Kidney epithelial cell (primary cell): ENCODE measurements at regions not wholly inside any gene's neighbourhood (a gene's known extent, or its start where the extent isn't known, plus 50 kb on each side); places are given as distances from the start of the nearest gene placed in this dataset.

ENCODE experiments used
- DNase-seq: peaks from one replicate; pipeline ENCODE4 v3.0.0-alpha.2; 2010; ENCODE audit warnings: low read depth
- H3K27me3 ChIP-seq: 2 replicates; pipeline ENCODE4 v1.6.0; 2011; ENCODE audit warnings: low read length; ENCODE audit not compliant: control insufficient read depth, insufficient read depth
- H3K36me3 ChIP-seq: 2 replicates; pipeline ENCODE4 v1.5.1; 2011; ENCODE audit warnings: low read length; ENCODE audit not compliant: control insufficient read depth, insufficient read depth
- H3K4me3 ChIP-seq: 2 replicates; pipeline ENCODE4 v1.5.1; 2011; ENCODE audit warnings: low read depth, mild to moderate bottlenecking, control low read depth, low read length
- CTCF ChIP-seq: IDR thresholded peaks from 2 replicates; pipeline ENCODE4 v1.5.1; 2011; ENCODE audit warnings: mild to moderate bottlenecking, moderate library complexity, low read length, control low read depth, inconsistent platforms; ENCODE audit not compliant: insufficient read depth, poor library complexity, severe bottlenecking

GRCh38 chr2:105631011-105631410, 113.7 kb upstream of the NCK2 start:
- TF ChIP-seq CTCF = no peak
- Histone ChIP-seq H3K4me3 (no peak overlapping the region), H3K27me3 (peaks cover 6% of the 10 kb centered on the region), H3K36me3 (no peaks in the 10 kb centered on the region)
- DNase-seq = no peak

- DNase-seq = no peak
- Histone ChIP-seq H3K27me3 (peaks cover 7% of the 10 kb centered on the region), H3K4me3 (no peak overlapping the region), H3K36me3 (no peaks in the 10 kb centered on the region)
- no peak for TF ChIP-seq CTCF
Observed at GRCh38 chr2:105629634-105630033, 115.1 kb upstream of the NCK2 start.

DNA sequence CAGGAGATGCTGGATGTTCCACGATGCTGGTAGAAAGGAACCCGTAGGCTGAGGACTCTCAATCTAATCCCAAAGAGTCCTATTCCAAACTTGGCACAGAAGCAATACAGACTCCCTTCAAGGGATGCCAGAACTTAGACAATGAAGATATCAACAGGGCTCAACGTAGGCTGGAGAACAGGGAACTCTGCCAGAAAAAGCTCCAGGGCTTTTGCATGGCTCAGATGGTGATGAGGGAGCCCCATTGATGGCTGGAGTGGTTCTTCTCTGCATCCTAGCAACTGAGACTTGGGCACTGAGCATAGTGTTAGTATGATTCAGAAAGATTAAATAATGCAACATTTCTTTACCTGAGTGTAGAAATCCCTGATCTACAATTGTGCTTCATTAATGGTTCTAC, 117.2 kb upstream of the NCK2 start:
- DNase-seq = no peak
- no peak for TF ChIP-seq CTCF
- Histone ChIP-seq H3K36me3 (no peaks in the 10 kb centered on the region), H3K27me3 (peaks cover 7% of the 10 kb centered on the region), H3K4me3 (no peak overlapping the region)

DNA sequence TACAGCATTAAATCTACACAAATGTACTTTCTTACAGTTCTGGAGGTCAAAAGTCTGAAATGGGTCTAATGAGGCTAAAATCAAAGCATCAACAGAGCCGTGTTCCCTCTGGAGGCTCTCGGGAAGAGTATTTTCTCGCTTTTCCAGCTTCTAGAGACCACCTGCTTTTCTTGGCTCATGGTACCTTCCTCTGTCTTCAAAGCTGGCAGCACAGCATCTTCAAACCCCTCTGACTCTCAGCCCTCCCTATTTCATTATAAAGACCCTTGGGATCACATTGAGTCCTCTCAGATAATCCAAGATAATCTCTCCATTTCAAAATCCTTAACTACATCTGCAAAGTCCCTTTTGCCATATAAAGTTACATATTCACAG, 117.8 kb upstream of the NCK2 start:
- Histone ChIP-seq H3K4me3 (no peak overlapping the region), H3K36me3 (no peaks in the 10 kb centered on the region), H3K27me3 (peaks cover 7% of the 10 kb centered on the region)
- no peak for DNase-seq
- TF ChIP-seq CTCF = no peak

DNA sequence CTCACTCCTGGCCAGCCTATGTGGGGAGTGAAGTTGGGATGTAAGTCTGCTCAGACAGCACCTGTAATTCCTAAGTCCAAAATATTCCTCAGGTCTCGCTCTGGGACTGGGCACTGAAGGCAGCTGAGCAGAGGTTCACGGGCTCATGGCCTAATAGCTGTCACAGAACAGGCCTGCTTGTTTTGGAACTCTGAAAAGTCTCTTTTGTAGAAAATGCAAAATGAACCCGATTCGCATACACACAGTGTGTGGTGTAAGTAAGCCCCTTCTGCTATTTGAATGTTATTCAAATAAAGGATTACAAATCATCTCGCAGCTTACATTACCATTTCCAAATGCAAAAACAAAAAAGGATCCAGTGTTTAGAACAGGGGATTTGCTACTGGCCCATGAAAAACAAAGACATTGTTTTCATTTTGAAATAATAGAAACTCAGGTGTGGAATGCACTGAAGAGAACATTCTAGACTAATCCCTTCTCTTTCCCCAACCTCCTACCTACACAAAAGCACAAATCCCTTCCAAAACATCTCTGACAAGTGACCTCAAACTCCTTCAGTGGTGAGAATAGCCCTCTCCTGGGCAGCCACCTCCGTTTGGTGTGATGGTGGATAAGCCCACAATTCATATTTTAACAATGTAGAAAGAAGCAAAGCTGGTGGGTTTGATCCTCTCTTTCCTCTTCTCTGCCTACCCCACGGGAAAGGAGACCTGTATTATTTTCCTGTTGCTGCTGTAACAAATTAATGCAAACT, 118.3 kb upstream of the NCK2 start:
- Histone ChIP-seq H3K36me3 (no peaks in the 10 kb centered on the region), H3K27me3 (peaks cover 7% of the 10 kb centered on the region), H3K4me3 (no peak overlapping the region)
- no peak for DNase-seq
- TF ChIP-seq CTCF = no peak

GRCh38 chr2:105625632-105626031, 119.1 kb upstream of the NCK2 start:
- Histone ChIP-seq H3K36me3 (no peaks in the 10 kb centered on the region), H3K4me3 (no peak overlapping the region), H3K27me3 (peaks cover 10% of the 10 kb centered on the region)
- TF ChIP-seq CTCF = no peak
- DNase-seq = no peak
